ENCODE measurements at regions not wholly inside any gene's neighbourhood (a gene's known extent, or its start where the extent isn't known, plus 50 kb on each side); places are given as distances from the start of the nearest gene placed in this dataset.

DNA sequence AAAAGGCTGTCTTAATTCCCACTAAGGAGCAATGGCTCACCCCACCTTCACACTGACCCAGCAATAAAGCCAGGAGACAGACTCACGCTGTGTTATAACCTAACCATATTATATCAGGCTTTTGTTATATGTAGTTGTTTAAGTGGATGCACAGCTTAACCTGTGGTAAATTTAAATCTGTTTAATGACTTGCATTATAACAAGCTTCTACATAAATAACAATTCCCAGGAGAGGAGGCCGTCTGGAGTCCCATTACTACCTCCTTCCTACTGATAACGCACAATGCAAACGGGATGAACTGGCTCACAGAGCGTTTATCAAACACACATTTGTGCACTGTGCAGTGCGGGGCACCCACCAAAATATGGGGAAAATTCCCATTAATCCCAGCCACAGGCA is 102.1 kb upstream of the MGMT start:
- TF ChIP-seq, protein P1, sequence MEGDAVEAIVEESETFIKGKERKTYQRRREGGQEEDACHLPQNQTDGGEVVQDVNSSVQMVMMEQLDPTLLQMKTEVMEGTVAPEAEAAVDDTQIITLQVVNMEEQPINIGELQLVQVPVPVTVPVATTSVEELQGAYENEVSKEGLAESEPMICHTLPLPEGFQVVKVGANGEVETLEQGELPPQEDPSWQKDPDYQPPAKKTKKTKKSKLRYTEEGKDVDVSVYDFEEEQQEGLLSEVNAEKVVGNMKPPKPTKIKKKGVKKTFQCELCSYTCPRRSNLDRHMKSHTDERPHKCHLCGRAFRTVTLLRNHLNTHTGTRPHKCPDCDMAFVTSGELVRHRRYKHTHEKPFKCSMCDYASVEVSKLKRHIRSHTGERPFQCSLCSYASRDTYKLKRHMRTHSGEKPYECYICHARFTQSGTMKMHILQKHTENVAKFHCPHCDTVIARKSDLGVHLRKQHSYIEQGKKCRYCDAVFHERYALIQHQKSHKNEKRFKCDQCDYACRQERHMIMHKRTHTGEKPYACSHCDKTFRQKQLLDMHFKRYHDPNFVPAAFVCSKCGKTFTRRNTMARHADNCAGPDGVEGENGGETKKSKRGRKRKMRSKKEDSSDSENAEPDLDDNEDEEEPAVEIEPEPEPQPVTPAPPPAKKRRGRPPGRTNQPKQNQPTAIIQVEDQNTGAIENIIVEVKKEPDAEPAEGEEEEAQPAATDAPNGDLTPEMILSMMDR (IDR thresholded peaks at IDR 0.05), result no peak
- TF ChIP-seq POLR2A (IDR thresholded peaks at IDR 0.05), result no peak
